ENCODE measurements at regions not wholly inside any gene's neighbourhood (a gene's known extent, or its start where the extent isn't known, plus 50 kb on each side); places are given as distances from the start of the nearest gene placed in this dataset.

DNA sequence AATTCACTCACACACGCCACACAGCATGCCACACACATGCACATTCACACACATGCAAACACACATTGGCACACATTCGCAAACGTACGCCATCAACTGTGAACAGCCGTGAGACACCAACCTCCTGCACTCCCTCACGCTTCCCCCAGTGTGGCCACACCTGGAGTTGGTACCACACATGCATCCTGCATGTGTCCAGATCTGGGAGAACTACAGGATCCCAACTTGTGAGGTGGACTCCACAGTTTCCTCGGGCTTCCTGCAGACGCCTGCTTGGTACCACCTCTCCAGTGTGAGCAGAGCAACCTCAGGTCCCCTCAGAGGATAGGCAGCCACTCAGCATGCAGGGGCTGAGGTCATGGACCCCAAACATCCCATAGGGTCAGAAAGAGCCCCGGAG lies 239.0 kb downstream of the EIPR1 start:
- DNase-seq (ENCODE audit: low spot score) (no peak), ATAC-seq (ENCODE audit: low FRiP score) (no peak)
- TF ChIP-seq, protein P1, sequence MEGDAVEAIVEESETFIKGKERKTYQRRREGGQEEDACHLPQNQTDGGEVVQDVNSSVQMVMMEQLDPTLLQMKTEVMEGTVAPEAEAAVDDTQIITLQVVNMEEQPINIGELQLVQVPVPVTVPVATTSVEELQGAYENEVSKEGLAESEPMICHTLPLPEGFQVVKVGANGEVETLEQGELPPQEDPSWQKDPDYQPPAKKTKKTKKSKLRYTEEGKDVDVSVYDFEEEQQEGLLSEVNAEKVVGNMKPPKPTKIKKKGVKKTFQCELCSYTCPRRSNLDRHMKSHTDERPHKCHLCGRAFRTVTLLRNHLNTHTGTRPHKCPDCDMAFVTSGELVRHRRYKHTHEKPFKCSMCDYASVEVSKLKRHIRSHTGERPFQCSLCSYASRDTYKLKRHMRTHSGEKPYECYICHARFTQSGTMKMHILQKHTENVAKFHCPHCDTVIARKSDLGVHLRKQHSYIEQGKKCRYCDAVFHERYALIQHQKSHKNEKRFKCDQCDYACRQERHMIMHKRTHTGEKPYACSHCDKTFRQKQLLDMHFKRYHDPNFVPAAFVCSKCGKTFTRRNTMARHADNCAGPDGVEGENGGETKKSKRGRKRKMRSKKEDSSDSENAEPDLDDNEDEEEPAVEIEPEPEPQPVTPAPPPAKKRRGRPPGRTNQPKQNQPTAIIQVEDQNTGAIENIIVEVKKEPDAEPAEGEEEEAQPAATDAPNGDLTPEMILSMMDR (IDR thresholded peaks at IDR 0.05): no peak

DNA sequence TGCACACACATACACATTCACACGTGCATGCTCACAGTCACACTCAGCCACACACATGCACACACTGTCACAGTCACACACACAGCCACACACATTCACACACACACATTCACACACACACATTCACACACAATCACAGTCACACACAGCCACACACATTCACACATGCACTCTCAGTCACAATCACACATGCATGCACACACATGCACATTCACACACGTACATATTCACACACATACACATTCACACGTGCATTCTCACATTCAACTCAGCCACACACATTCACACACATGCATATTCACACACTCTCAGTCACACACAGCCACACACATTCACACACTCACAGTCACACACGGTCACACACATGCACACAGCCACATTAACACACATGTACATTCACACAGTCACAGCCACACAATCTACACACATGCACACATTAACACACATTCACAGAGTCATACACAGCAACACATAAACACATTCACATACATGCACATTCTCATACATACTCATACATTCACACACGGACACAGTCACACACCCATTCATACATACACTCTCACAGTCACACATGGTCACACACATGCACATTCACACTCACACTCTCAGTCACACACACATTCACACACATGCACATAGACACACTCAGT lies 239.8 kb downstream of the EIPR1 start:
- ATAC-seq (ENCODE audit: low FRiP score): no peak
- TF ChIP-seq, protein P1 (IDR thresholded peaks at IDR 0.05): no peak
- no peak for DNase-seq (ENCODE audit: low spot score)

DNA sequence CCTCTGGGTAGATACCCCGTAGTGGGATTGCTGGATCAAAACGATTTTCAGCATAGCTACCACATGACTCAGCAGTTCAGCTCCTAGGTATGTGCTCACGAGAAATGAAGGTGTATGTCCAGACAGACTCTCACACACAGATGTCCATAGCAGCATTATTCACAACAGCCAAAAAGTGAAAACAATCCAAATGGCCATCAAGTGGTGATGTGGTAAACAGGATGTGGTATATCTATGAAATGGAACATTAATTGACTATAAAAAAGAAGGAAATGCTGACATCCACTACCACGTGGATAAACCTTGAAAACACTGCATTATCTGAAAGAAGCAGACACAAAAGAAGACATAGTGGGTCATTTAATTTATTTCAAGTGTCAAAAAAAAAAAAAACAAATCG lies 241.9 kb downstream of the EIPR1 start:
- no peak for DNase-seq (ENCODE audit: low spot score)
- TF ChIP-seq, protein P1 (IDR thresholded peaks at IDR 0.05): no peak
- ATAC-seq (ENCODE audit: low FRiP score): no peak

DNA sequence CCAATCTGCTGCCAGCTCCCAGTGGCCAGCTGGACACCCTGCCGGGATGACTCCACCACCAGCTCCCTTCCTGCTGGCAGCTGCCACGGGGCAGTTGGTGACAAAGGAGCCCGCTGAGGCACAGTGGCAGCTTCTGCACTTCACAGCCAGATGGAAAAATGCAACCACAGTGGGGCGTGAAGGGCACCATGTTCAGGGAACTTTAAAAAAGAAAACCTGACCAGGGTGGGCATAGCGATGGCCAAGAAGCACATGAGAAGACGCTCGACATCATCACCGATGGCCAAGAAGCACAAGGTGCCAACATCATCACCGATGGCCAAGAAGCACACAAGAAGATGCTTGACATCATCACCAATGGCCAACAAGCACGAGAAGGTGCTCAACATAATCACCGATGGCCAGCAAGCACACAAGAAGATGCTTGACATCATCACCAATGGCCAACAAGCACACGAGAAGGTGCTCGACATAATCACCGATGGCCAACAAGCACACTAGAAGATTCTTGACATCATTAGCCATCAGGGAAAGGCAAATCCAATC lies 243.5 kb downstream of the EIPR1 start:
- ATAC-seq (ENCODE audit: low FRiP score) (no peak), DNase-seq (ENCODE audit: low spot score) (no peak)
- TF ChIP-seq, protein P1 (IDR thresholded peaks at IDR 0.05): no peak

DNA sequence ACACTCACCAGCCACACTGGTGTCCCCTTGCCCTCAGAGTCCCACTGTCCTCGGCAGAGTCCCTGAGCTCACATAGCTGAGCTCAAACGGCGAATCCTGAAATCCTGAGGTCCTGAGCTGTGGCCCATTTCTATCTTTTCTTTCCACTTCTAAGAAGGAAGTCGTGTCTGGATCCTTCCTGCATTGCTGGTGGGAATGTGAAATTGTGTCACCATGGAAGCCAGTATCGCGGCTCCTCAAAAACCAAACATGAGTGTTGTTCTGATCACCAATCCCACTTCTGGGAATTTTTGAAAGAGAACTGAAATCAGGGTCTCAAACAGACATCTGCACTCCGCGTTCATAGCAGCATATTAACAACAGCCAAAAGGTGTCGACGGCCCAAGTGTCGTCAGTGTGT lies 244.7 kb downstream of the EIPR1 start:
- DNase-seq (ENCODE audit: low spot score): no peak
- no peak for ATAC-seq (ENCODE audit: low FRiP score)
- TF ChIP-seq, protein P1 (IDR thresholded peaks at IDR 0.05): no peak

DNA sequence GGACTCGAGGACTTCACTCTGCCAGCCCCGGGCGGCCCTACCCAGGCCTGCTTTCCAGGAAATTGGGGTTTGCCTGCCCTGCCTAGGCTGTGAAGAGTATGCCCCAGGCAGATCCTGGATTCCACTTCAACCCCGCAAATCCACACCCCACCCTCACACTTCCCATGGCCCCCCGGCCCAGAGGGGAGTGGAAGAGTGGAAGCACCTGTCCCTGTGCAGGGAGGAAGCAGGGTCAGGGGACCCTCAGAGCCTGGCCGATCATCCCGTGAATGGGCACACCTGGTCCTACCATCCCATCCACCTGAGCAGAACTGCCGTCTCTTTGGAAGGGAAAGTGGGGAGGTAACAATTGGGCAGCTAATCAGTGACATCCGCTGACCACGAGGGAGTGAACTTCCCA lies 245.2 kb downstream of the EIPR1 start:
- TF ChIP-seq, protein P1 (IDR thresholded peaks at IDR 0.05): no peak
- DNase-seq (ENCODE audit: low spot score): no peak
- ATAC-seq (ENCODE audit: low FRiP score): no peak

DNA sequence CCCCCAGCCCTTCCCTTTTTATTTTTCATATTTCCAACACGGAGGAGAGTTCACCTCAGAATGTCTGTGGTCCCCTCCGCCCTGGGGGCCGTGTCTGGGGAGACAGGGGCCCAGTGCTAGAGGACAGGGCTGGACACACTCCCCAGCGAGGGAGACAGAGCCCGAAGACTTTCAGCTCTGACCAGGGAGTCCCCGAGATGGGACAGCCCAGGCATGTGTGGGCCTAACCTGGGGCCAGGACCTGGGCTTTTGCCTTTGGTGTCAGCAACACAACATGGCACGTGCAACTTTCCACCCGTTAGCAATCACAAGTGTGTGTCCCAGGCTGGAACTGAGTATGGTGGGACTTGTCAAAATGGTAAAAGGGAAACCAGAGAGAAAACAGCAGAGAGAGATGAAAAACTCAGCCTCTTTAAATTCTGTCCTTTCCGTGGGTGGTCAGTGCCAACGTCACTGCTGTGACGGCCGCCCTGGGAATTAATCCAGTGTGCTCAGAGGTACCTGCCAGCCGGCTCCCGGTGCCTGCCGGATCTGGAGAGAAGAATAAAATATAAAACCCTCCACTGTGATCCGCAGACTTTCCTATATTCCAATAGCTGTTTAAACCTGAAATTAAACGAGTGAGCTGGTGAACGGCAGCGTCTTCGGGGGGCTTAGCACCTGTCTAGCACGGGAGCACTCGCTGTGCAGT lies 245.8 kb downstream of the EIPR1 start:
- DNase-seq (ENCODE audit: low spot score): no peak
- no peak for ATAC-seq (ENCODE audit: low FRiP score)
- TF ChIP-seq, protein P1 (IDR thresholded peaks at IDR 0.05): no peak
